Osteoblast (primary cell): ENCODE measurements at regions not wholly inside any gene's neighbourhood (a gene's known extent, or its start where the extent isn't known, plus 50 kb on each side); places are given as distances from the start of the nearest gene placed in this dataset.

Source experiments
- DNase-seq: peaks from one replicate; pipeline ENCODE4 v3.0.0; 2011; ENCODE audit warnings: low spot score, mixed read lengths; ENCODE audit not compliant: insufficient read length; ENCODE audit errors: missing footprints
- H2AFZ ChIP-seq: 2 replicates; pipeline ENCODE4 v1.6.0; 2011; ENCODE audit warnings: mild to moderate bottlenecking, low read length
- H3K27ac ChIP-seq: 2 replicates; pipeline ENCODE4 v1.5.1; 2011; ENCODE audit warnings: mild to moderate bottlenecking, low read depth, low read length, moderate library complexity
- H3K27me3 ChIP-seq: 2 replicates; pipeline ENCODE4 v1.6.0; 2012; ENCODE audit warnings: mild to moderate bottlenecking, control low read depth, inconsistent platforms, low read length, moderate library complexity; ENCODE audit not compliant: insufficient read depth
- H3K36me3 ChIP-seq: 2 replicates; pipeline ENCODE4 v1.5.1; 2011; ENCODE audit warnings: mild to moderate bottlenecking, low read length, control low read depth, moderate library complexity; ENCODE audit not compliant: insufficient read depth
- H3K4me1 ChIP-seq: 2 replicates; pipeline ENCODE4 v1.5.1; 2011; ENCODE audit warnings: mild to moderate bottlenecking, low read length, control low read depth, moderate library complexity; ENCODE audit not compliant: insufficient read depth
- H3K4me2 ChIP-seq: 2 replicates; pipeline ENCODE4 v1.6.0; 2011; ENCODE audit warnings: mild to moderate bottlenecking, low read length; ENCODE audit not compliant: insufficient read depth
- H3K4me3 ChIP-seq: fragments of 200-600 bp; sonication (generic); 3 replicates; pipeline ENCODE4 v1.5.1; 2012; ENCODE audit warnings: mild to moderate bottlenecking, low read length, inconsistent platforms; ENCODE audit not compliant: insufficient read depth
- H3K79me2 ChIP-seq: 2 replicates; pipeline ENCODE4 v1.6.0; 2012; ENCODE audit warnings: mild to moderate bottlenecking, low read length, control low read depth, inconsistent platforms; ENCODE audit not compliant: insufficient read depth
- H3K9me3 ChIP-seq: 2 replicates; pipeline ENCODE4 v1.5.1; 2011; ENCODE audit warnings: low read depth, low read length, control low read depth
- H4K20me1 ChIP-seq: 2 replicates; pipeline ENCODE4 v1.6.0; 2012; ENCODE audit warnings: mild to moderate bottlenecking, low read length, control low read depth; ENCODE audit not compliant: insufficient read depth
- TF ChIP-seq, protein P1 (sequence below): IDR thresholded peaks from 2 replicates; pipeline ENCODE4 v1.5.1; 2011; ENCODE audit warnings: mild to moderate bottlenecking, low read depth, low read length, moderate library complexity; ENCODE audit errors: extremely low read depth

DNA sequence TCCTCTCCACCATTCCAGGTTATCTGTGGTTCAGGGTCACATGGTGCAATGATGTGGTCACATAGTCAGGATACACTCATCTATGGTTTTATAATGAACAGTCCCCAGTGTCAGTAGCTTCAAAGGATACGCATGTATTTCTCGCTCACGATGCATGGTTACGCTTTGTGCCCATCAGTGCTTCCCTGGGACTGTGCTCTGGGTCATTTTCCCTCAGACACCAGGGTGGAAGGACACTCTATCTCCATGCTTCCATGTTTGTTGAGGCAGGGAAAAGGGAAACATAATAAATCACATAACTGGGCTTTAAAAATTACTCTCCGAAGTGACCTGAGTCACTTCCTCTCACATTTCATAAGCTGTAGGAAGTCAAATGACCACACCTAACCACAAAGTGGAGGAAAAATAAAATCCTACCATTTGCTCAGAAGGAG, 394.8 kb upstream of the NOX3 start:
- Histone ChIP-seq H3K79me2 (no peaks in the 10 kb centered on the region), H3K4me3 (no peak overlapping the region), H4K20me1 (no peaks in the 10 kb centered on the region), H3K27me3 (no peaks in the 10 kb centered on the region), H3K9me3 (no peaks in the 10 kb centered on the region), H2AFZ (peak overlapping the region; percentile 4), H3K4me1 (peaks cover 6% of the 10 kb centered on the region), H3K4me2 (peak overlapping the region; percentile 16), H3K36me3 (no peaks in the 10 kb centered on the region), H3K27ac (no peak overlapping the region)
- TF ChIP-seq, protein P1, sequence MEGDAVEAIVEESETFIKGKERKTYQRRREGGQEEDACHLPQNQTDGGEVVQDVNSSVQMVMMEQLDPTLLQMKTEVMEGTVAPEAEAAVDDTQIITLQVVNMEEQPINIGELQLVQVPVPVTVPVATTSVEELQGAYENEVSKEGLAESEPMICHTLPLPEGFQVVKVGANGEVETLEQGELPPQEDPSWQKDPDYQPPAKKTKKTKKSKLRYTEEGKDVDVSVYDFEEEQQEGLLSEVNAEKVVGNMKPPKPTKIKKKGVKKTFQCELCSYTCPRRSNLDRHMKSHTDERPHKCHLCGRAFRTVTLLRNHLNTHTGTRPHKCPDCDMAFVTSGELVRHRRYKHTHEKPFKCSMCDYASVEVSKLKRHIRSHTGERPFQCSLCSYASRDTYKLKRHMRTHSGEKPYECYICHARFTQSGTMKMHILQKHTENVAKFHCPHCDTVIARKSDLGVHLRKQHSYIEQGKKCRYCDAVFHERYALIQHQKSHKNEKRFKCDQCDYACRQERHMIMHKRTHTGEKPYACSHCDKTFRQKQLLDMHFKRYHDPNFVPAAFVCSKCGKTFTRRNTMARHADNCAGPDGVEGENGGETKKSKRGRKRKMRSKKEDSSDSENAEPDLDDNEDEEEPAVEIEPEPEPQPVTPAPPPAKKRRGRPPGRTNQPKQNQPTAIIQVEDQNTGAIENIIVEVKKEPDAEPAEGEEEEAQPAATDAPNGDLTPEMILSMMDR, result no peak
- no peak for DNase-seq

DNA sequence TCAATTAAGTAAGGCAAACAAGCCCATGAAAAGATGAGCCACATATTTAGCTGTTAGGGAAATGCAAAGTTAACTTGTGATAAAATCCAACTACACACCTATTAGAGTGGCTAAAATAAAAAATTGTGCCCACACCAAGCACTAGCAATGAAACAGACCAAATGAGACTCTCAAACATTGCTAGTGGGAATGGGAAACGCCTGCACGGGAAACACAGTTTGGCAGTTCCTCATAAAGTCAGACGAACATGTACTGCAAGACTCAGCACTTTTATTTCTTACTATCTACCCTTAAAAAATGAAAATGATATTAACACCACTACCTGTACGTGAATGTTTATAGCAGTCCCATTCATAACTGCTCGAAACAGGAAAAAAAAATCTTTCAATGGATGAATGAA, 392.1 kb upstream of the NOX3 start:
- H3K4me1 ChIP-seq, result peaks cover 6% of the 10 kb centered on the region
- H3K4me3 ChIP-seq, result no peak overlapping the region
- DNase-seq, result no peak
- no peak overlapping the region for H2AFZ ChIP-seq
- H3K27ac ChIP-seq, result no peak overlapping the region
- no peaks in the 10 kb centered on the region for H3K36me3 ChIP-seq
- H3K27me3 ChIP-seq, result no peaks in the 10 kb centered on the region
- H3K4me2 ChIP-seq, result no peak overlapping the region
- TF ChIP-seq, protein P1, result no peak
- H3K79me2 ChIP-seq, result no peaks in the 10 kb centered on the region
- H4K20me1 ChIP-seq, result no peaks in the 10 kb centered on the region
- H3K9me3 ChIP-seq, result no peaks in the 10 kb centered on the region

DNA sequence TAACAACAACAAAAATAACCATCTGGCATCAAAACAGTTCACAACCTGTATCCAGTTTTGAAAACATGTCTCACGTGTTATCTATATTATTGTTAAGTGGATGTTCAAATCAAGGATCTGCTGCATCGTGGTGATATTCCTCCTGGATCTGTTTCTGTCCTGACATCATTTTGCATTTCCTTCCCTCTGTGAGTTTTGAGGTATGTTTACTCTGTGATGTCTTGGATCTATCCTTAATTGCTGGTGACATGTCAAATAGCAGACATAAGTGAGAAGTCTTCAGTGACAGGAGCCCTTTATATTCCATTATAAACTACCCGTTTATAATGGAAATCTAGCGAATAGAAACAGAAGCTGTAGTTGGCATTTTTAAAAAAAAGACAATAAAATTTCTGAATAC, 381.8 kb upstream of the NOX3 start:
- TF ChIP-seq, protein P1, result no peak
- Histone ChIP-seq H3K79me2 (no peaks in the 10 kb centered on the region), H3K4me2 (no peak overlapping the region), H4K20me1 (no peaks in the 10 kb centered on the region), H3K4me3 (no peak overlapping the region), H3K27me3 (no peaks in the 10 kb centered on the region), H3K4me1 (no peaks in the 10 kb centered on the region), H2AFZ (no peak overlapping the region), H3K36me3 (no peaks in the 10 kb centered on the region), H3K9me3 (no peaks in the 10 kb centered on the region), H3K27ac (no peak overlapping the region)
- DNase-seq, result no peak

DNA sequence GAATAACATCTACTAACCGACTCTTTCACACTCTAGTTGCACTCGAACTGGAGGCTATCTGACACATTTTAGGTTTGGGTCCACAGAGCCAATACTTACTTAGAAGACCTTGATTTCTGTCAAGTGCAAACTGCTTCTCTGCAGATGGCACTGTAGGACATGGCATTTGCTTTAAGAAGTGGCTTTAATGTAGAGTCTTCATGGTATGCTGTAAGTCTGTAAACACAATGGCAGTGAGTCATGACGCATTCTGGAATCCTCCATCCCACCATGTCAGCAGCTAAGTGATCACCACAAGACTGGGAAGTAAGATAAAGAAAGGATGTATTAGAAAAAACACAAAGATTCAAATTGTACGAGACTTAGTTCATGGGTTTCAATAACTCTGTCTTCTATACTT, 377.0 kb upstream of the NOX3 start:
- no peak overlapping the region for H3K27ac ChIP-seq
- H3K9me3 ChIP-seq, result no peaks in the 10 kb centered on the region
- H3K79me2 ChIP-seq, result no peaks in the 10 kb centered on the region
- no peak overlapping the region for H3K4me3 ChIP-seq
- H2AFZ ChIP-seq, result no peak overlapping the region
- DNase-seq, result no peak
- H3K27me3 ChIP-seq, result no peaks in the 10 kb centered on the region
- no peaks in the 10 kb centered on the region for H4K20me1 ChIP-seq
- TF ChIP-seq, protein P1, result no peak
- no peaks in the 10 kb centered on the region for H3K36me3 ChIP-seq
- H3K4me2 ChIP-seq, result no peak overlapping the region
- no peaks in the 10 kb centered on the region for H3K4me1 ChIP-seq
